Thymus (tissue), 11 donors: ENCODE measurements at regions not wholly inside any gene's neighbourhood (a gene's known extent, or its start where the extent isn't known, plus 50 kb on each side); places are given as distances from the start of the nearest gene placed in this dataset.
"Not testable (repeated sequence)": the region's sequence is repeated elsewhere in the genome, so short reads cannot be mapped to it uniquely, and the experiment has no call there.

Source experiments
- DNase-seq, 9 donors: peaks; one replicate each; pipeline ENCODE4 v3.0.0-alpha.2; 2013; ENCODE audit warnings: low spot score in 9 of 9, low read depth in 6 of 9, missing footprints in 1 of 9
- H3K27ac ChIP-seq, 2 donors: one replicate each; pipeline ENCODE4 v1.5.1; 2013; ENCODE audit warnings: control low read depth in 1 of 2, low read depth in 1 of 2, low read length in 1 of 2, mild to moderate bottlenecking in 1 of 2, moderate library complexity in 1 of 2
- H3K27me3 ChIP-seq, 2 donors: one replicate each; pipeline ENCODE4 v1.5.1; 2013; ENCODE audit warnings: low read length in 1 of 2; ENCODE audit not compliant: control insufficient read depth in 2 of 2, insufficient read depth in 1 of 2
- H3K36me3 ChIP-seq, 2 donors: one replicate each; pipeline ENCODE4 v1.5.1; 2013; ENCODE audit warnings: low read length in 1 of 2, mild to moderate bottlenecking in 1 of 2, moderate library complexity in 1 of 2; ENCODE audit not compliant: control insufficient read depth in 2 of 2, insufficient read depth in 2 of 2
- H3K4me1 ChIP-seq, 2 donors: one replicate each; pipeline ENCODE4 v1.5.1; 2013; ENCODE audit warnings: low read length in 2 of 2; ENCODE audit not compliant: control insufficient read depth in 2 of 2, insufficient read depth in 2 of 2
- H3K4me3 ChIP-seq, 2 donors: one replicate each; pipeline ENCODE4 v1.5.1; 2013; ENCODE audit warnings: low read length in 2 of 2, control low read depth in 1 of 2, mild to moderate bottlenecking in 1 of 2
- H3K9me3 ChIP-seq, 2 donors: one replicate each; pipeline ENCODE4 v1.5.1; 2013; ENCODE audit warnings: low read length in 1 of 2, mild to moderate bottlenecking in 1 of 2; ENCODE audit not compliant: control insufficient read depth in 2 of 2, insufficient read depth in 1 of 2
- WGBS: extraction: QIAGEN DNeasy Blood & Tissue Kit; methylation state at CpG from one replicate; pipeline ENCODE4 v1.1.7; 2013; 5-methylcytosine and 5-hydroxymethylcytosine counted together
- donor health status: healthy.

GRCh38 chr9:106082621-106083020 is 388.3 kb downstream of the TMEM38B start:
- 95% methylated on average over 3 of the region's 3 CpGs for WGBS

GRCh38 chr9:106084702-106085101 is 390.4 kb downstream of the TMEM38B start:
- 87% methylated on average over 1 of the region's 1 CpG for WGBS
- DNase-seq, result no peak
- no peaks in the 10 kb centered on the region for H3K27me3 ChIP-seq
- H3K4me1 ChIP-seq, result no peaks in the 10 kb centered on the region
- no peaks in the 10 kb centered on the region for H3K9me3 ChIP-seq
- H3K27ac ChIP-seq, result no peak overlapping the region
- no peak overlapping the region for H3K4me3 ChIP-seq
- H3K36me3 ChIP-seq, result no peaks in the 10 kb centered on the region

More at GRCh38 chr9:106082621-106083020, 388.3 kb downstream of the TMEM38B start:
- no peaks in the 10 kb centered on the region for H3K36me3 ChIP-seq
- DNase-seq, result no peak
- no peaks in the 10 kb centered on the region for H3K9me3 ChIP-seq
- H3K27ac ChIP-seq, result no peak overlapping the region
- no peak overlapping the region for H3K4me3 ChIP-seq
- no peaks in the 10 kb centered on the region for H3K27me3 ChIP-seq
- H3K4me1 ChIP-seq, result no peaks in the 10 kb centered on the region

GRCh38 chr9:106085479-106085878 is 391.1 kb downstream of the TMEM38B start:
- H3K27ac ChIP-seq, result no peak overlapping the region
- H3K4me1 ChIP-seq, result no peaks in the 10 kb centered on the region
- no peak for DNase-seq
- no peaks in the 10 kb centered on the region for H3K9me3 ChIP-seq
- H3K27me3 ChIP-seq, result no peaks in the 10 kb centered on the region
- no peak overlapping the region for H3K4me3 ChIP-seq
- H3K36me3 ChIP-seq, result no peaks in the 10 kb centered on the region

- no peak for DNase-seq
- Histone ChIP-seq H3K4me1 (no peaks in the 10 kb centered on the region), H3K4me3 (no peak overlapping the region), H3K27me3 (no peaks in the 10 kb centered on the region), H3K36me3 (no peaks in the 10 kb centered on the region), H3K9me3 (no peaks in the 10 kb centered on the region), H3K27ac (no peak overlapping the region)
- WGBS, result 99% methylated on average over 4 of the region's 4 CpGs
These were observed 397.7 kb downstream of the TMEM38B start for GRCh38 chr9:106092083-106092482.

DNA sequence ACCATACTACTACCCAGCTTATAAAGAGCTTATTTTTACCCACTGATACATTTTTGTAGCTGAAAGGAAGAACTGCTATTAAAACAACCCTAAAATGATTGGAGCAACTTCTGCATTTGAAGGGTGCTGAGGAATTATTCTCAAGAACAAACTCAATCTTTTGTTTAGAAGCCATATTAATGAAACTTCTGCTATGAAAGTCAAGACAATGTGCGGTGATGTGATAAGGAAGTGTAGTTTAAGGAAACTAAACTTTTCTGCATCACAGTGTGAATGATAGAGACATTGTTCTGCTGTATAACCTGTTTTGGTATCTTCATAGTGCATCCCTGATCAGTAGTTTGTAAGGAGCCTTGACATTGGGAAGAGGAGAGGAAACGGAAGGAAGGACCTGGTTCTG is 408.5 kb downstream of the TMEM38B start:
- Histone ChIP-seq H3K36me3 (no peaks in the 10 kb centered on the region), H3K27ac (no peak overlapping the region), H3K4me1 (no peaks in the 10 kb centered on the region), H3K27me3 (no peaks in the 10 kb centered on the region), H3K9me3 (no peaks in the 10 kb centered on the region), H3K4me3 (no peak overlapping the region)
- DNase-seq, result no peak
- WGBS, result 89% methylated on average over 2 of the region's 2 CpGs

- Histone ChIP-seq H3K4me1 (no peaks in the 10 kb centered on the region), H3K27ac (no peak overlapping the region), H3K27me3 (no peaks in the 10 kb centered on the region), H3K9me3 (no peaks in the 10 kb centered on the region), H3K4me3 (no peak overlapping the region), H3K36me3 (no peaks in the 10 kb centered on the region)
- no peak for DNase-seq
These were observed 410.5 kb downstream of the TMEM38B start for GRCh38 chr9:106104887-106105286.

- Histone ChIP-seq H3K4me1 (no peaks in the 10 kb centered on the region), H3K27ac (no peak overlapping the region), H3K9me3 (no peaks in the 10 kb centered on the region), H3K4me3 (no peak overlapping the region), H3K36me3 (no peaks in the 10 kb centered on the region), H3K27me3 (no peaks in the 10 kb centered on the region)
- no peak for DNase-seq
- WGBS, result 93% methylated on average over 3 of the region's 3 CpGs
These were observed 412.1 kb downstream of the TMEM38B start for GRCh38 chr9:106106396-106106795.

DNA sequence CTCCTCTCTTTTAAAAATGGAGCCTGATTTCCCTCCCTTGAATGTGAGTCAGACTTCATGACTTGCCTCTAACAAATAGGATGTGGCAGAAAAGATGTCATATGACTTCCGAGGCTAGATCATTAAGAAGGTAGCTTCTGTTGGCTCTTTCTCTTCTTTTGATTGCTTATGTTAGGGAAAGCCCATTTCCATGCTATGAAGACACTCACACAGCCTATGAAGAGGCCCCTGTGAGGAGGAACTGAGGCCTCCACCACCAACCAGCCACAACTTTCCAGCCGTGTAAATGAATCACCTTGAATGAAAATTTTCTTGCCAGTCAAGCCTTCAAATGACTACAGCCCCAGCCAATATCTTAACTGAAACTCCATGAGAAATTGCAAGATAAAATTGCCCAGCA is 413.4 kb downstream of the TMEM38B start:
- Histone ChIP-seq H3K4me1 (no peaks in the 10 kb centered on the region), H3K27ac (no peak overlapping the region), H3K4me3 (no peak overlapping the region), H3K9me3 (no peaks in the 10 kb centered on the region), H3K27me3 (no peaks in the 10 kb centered on the region), H3K36me3 (no peaks in the 10 kb centered on the region)
- no peak for DNase-seq
- WGBS, result 73% methylated on average over 2 of the region's 2 CpGs

- H3K27ac ChIP-seq, H3K4me3 ChIP-seq, H3K9me3 ChIP-seq, DNase-seq, H3K4me1 ChIP-seq, H3K27me3 ChIP-seq, H3K36me3 ChIP-seq: not testable (repeated sequence)
- 96% methylated on average over 3 of the region's 3 CpGs for WGBS
These were observed 415.4 kb downstream of the TMEM38B start for GRCh38 chr9:106109706-106110105.

DNA sequence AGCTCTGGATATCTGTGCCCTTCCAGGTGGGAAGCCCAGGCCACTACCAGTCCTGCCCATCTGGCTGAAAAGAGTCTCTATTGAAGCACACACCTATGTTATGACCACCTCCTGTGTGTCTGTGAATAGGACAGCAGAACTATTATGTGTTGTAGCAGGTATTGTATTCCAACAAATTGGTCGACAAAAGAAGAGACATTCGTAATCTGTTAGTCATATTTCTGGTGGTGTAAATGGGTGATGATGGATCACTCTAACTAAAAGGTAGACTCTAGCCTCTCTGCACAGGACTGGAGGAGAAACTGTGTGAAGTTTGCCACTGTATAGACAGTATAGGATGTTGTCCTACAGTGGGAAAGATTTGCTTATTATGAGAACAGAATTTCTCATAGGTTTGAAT is 416.1 kb downstream of the TMEM38B start:
- no peaks in the 10 kb centered on the region for H3K27me3 ChIP-seq
- H3K9me3 ChIP-seq, result no peaks in the 10 kb centered on the region
- no peak for DNase-seq
- H3K27ac ChIP-seq, result no peak overlapping the region
- H3K36me3 ChIP-seq, result no peaks in the 10 kb centered on the region
- no peak overlapping the region for H3K4me3 ChIP-seq
- no peaks in the 10 kb centered on the region for H3K4me1 ChIP-seq
- 98% methylated on average over 2 of the region's 2 CpGs for WGBS
